GM12892 (cell line): ENCODE measurements at regions not wholly inside any gene's neighbourhood (a gene's known extent, or its start where the extent isn't known, plus 50 kb on each side); places are given as distances from the start of the nearest gene placed in this dataset.

Experiments
- POLR2A ChIP-seq: IDR thresholded peaks from 2 replicates; pipeline ENCODE4 v1.6.1; 2011; ENCODE audit warnings: low read depth, low read length, control low read depth
- POLR2AphosphoS5 ChIP-seq: IDR thresholded peaks from 2 replicates; pipeline ENCODE4 v1.6.1; 2011; ENCODE audit warnings: low read depth, low read length, control low read depth

- TF ChIP-seq POLR2AphosphoS5 (no peak), POLR2A (no peak)
These were observed 918.1 kb upstream of the CDH8 start for GRCh38 chr16:62954144-62955032.
